WERI-Rb-1 (cell line): ENCODE measurements at regions not wholly inside any gene's neighbourhood (a gene's known extent, or its start where the extent isn't known, plus 50 kb on each side); places are given as distances from the start of the nearest gene placed in this dataset.

ENCODE experiments used
- DNase-seq: peaks from one replicate; pipeline ENCODE4 v3.0.0-alpha.2; 2020
- H3K27ac ChIP-seq: fragments of 250-450 bp; sonication (Bioruptor Pico); 2 replicates; pipeline ENCODE4 v1.5.1; 2020; ENCODE audit warnings: mild to moderate bottlenecking, moderate library complexity
- H3K27me3 ChIP-seq: fragments of 250-450 bp; sonication (Bioruptor Pico); 2 replicates; pipeline ENCODE4 v1.5.1; 2021; ENCODE audit warnings: mild to moderate bottlenecking, low read depth, moderate library complexity; ENCODE audit not compliant: insufficient read depth, severe bottlenecking
- H3K36me3 ChIP-seq: fragments of 250-450 bp; sonication (Bioruptor Pico); 2 replicates; pipeline ENCODE4 v1.5.1; 2020; ENCODE audit warnings: mild to moderate bottlenecking, moderate library complexity
- H3K4me3 ChIP-seq: 2 replicates; pipeline ENCODE4 v1.5.1; 2011; ENCODE audit warnings: low read depth, mild to moderate bottlenecking, control low read depth, low read length
- H3K9me3 ChIP-seq: fragments of 250-450 bp; sonication (Bioruptor Pico); 2 replicates; pipeline ENCODE4 v1.5.1; 2021; ENCODE audit warnings: mild to moderate bottlenecking, moderate library complexity; ENCODE audit not compliant: severe bottlenecking
- TF ChIP-seq, protein P1 (sequence below): IDR thresholded peaks from 2 replicates; pipeline ENCODE4 v1.5.1; 2011; ENCODE audit warnings: low read depth, mild to moderate bottlenecking, control low read depth, inconsistent platforms, low read length

DNA sequence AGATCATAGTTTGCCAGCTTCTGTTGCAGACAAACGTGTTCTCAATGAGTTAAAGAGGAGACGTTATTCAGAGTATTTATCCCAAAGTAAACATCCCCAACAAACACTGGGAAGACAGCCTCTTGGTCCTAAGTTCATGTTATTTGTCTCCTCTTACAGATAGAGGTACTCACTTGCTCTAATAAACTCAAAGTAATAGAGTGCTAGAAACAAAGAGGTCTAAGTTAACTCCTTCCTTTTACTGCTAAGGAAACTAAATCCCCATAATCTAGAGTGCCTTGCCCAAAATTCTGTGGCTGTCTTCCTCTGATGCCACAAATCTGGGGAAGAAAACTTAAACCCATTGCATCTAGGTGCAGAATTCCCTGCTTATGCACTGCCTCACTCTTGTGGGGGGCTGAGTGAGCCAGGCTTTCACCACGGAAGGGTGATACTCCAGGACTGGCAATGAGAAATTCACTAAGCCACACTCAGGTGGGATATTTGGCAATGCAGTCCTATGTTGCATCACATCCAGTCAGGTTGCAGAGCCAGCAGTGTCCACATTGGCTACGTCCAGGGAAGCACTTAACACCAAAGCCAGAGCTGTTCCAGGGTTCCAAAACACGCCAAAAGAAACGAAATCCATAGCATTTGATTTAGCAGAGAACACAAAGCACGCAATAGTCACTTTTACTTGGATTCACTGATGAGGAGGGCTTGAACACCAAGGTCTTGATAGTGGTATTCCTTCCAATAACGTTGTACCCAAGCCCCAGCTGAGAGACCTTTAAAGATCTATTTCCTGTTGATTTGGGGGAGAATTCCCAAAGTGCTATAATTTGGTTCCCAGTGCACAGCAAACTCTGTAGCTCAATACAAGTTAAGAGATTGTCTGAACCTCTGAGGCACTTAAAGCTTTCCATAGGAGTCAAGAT lies 81.0 kb upstream of the FOXQ1 start:
- TF ChIP-seq, protein P1, sequence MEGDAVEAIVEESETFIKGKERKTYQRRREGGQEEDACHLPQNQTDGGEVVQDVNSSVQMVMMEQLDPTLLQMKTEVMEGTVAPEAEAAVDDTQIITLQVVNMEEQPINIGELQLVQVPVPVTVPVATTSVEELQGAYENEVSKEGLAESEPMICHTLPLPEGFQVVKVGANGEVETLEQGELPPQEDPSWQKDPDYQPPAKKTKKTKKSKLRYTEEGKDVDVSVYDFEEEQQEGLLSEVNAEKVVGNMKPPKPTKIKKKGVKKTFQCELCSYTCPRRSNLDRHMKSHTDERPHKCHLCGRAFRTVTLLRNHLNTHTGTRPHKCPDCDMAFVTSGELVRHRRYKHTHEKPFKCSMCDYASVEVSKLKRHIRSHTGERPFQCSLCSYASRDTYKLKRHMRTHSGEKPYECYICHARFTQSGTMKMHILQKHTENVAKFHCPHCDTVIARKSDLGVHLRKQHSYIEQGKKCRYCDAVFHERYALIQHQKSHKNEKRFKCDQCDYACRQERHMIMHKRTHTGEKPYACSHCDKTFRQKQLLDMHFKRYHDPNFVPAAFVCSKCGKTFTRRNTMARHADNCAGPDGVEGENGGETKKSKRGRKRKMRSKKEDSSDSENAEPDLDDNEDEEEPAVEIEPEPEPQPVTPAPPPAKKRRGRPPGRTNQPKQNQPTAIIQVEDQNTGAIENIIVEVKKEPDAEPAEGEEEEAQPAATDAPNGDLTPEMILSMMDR, result no peak
- no peak for DNase-seq
- Histone ChIP-seq H3K9me3 (no peaks in the 10 kb centered on the region), H3K27me3 (peaks cover 8% of the 10 kb centered on the region), H3K27ac (no peak overlapping the region), H3K36me3 (no peaks in the 10 kb centered on the region), H3K4me3 (no peak overlapping the region)

DNA sequence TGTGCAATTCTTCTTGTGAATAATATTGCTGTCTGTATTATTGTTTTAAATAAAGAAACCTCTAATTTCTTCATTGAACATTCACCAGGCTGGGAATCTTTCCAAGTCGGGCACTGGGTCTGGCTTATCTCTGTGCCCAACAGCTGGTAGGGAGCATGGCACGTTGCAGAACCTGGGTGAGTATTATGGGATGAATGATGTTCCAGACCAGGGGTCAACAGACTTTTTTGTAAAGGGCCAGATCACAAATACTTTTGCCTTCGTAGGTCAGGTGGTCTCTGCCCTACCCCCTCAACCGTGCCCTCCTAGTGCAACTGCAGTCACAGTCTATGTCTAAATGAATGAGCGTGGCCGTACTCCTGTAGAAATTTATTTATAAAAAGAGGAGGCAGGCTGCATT lies 81.6 kb upstream of the FOXQ1 start:
- Histone ChIP-seq H3K36me3 (no peaks in the 10 kb centered on the region), H3K9me3 (no peaks in the 10 kb centered on the region), H3K27ac (no peak overlapping the region), H3K27me3 (peaks cover 8% of the 10 kb centered on the region), H3K4me3 (no peak overlapping the region)
- DNase-seq, result no peak
- TF ChIP-seq, protein P1, result no peak

DNA sequence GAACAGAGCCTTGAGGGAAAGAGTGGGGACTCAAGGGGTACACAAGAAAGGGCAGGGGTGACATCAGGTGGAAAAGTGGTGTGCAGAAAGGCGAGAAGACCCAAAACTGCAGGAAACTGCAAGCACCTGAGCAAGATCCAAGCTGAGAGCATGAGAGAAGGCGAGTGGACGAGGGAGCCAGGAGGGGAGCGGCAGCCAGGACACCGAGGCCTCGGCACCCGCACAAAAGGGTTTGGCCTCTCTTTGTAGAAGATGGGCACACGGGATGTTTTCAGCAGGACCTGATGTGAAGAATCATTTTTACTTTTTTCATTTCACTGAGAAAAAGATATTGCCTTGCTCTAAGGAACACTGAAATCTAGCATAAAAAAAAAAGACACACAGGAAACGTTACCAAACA lies 82.1 kb upstream of the FOXQ1 start:
- Histone ChIP-seq H3K9me3 (no peaks in the 10 kb centered on the region), H3K4me3 (no peak overlapping the region), H3K36me3 (no peaks in the 10 kb centered on the region), H3K27me3 (peaks cover 8% of the 10 kb centered on the region), H3K27ac (no peak overlapping the region)
- TF ChIP-seq, protein P1, result no peak
- no peak for DNase-seq

DNA sequence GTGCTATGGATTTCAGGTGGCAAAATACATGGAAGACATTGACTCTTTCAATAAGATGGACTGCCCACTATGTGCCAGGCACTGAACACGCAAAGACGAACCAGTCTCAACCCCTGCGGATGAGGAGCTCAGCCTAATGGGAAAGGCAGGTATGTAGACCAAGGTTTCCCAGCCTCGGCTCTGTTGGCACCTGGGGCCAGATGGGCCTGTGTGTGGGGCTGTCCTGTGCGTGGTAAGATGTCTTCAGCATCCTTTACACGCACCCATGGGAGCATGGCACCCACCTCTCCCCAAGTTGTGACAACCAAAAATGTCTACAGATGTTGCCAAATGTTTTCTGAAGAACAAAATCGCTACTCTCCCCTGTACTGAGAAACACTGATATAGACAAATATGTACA lies 82.6 kb upstream of the FOXQ1 start:
- Histone ChIP-seq H3K27ac (no peak overlapping the region), H3K36me3 (no peaks in the 10 kb centered on the region), H3K4me3 (no peak overlapping the region), H3K27me3 (peaks cover 6% of the 10 kb centered on the region), H3K9me3 (no peaks in the 10 kb centered on the region)
- TF ChIP-seq, protein P1, result no peak
- DNase-seq, result no peak

DNA sequence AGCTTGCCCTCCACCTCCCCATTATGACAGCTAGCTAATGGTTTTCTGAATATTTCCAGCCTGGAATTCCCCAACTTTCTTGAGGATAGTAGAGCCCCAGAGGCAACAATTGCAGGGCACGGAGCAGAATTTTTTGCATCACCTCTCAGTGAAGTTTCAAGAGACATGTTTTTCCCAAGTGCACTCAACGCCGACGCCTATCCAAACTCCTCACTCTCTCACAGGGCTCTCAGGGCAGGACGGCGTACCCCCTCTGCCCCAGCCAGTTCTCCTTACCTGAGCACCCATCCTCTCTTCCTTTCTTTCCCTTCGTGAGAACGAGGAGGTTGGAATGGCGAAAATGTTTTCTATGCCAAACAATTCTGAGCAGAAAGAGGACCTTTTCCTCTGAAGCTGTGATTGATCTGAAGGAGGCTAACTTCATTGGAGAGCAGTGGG lies 83.1 kb upstream of the FOXQ1 start:
- Histone ChIP-seq H3K27ac (no peak overlapping the region), H3K4me3 (no peak overlapping the region), H3K36me3 (no peaks in the 10 kb centered on the region), H3K27me3 (peaks cover 4% of the 10 kb centered on the region), H3K9me3 (no peaks in the 10 kb centered on the region)
- TF ChIP-seq, protein P1, result no peak
- no peak for DNase-seq
